HG02981 (cell line): ENCODE measurements at regions not wholly inside any gene's neighbourhood (a gene's known extent, or its start where the extent isn't known, plus 50 kb on each side); places are given as distances from the start of the nearest gene placed in this dataset.

ENCODE experiments used
- ATAC-seq: cut with Tn5 transposase; IDR thresholded peaks from one replicate; pipeline ENCODE4 v1.9.1; 2021; ENCODE audit warnings: mild to moderate bottlenecking, moderate library complexity; ENCODE audit not compliant: unreplicated experiment

GRCh38 chr2:9137379-9138150 is 69.0 kb upstream of the ASAP2 start:
- no peak for ATAC-seq

GRCh38 chr2:9135822-9136558 is 70.6 kb upstream of the ASAP2 start:
- no peak for ATAC-seq

GRCh38 chr2:9127316-9127715 is 79.3 kb upstream of the ASAP2 start:
- ATAC-seq = no peak

DNA sequence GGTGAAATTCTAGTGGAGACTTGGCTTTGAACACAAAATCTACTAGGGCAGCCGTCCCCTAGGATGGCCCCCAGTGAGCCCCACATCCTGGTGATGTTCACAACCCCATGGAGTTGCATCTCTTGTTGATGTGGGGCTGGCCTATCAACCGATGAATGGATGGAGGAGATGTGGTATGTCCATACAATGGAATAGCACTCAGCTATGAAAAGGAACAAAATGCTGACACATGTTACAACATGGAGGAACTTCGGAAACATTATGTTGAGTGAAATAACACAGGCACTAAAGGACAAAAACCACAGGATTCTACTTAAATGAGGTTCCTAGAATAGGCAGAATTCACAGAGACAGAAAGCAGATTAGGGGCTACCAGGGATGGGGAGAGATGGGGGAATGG is 80.1 kb upstream of the ASAP2 start:
- no peak for ATAC-seq

DNA sequence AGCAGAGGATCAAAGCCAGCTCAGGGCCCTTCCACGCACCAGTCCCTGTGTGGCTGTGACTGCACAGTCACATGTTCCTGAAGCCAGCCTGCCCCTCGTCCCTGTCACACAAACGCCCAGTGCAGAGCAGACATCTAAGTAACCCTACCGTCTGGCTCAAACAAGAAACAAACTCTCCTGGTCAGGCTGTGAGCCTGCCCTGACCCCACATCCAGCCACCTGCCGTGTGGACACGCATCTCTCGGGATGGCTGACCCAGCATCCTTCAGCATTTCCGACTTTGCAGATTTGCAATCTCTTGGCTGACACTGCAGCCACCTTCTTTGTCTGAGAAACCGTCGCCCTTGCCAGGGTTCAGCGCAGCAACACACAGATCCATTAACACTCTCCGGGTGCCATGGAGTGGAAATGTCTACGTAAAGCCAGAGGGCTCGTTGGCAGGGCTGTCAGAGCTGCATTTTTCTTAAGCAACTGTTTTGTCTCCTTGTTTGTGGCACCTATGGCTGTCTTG is 82.3 kb upstream of the ASAP2 start:
- no peak for ATAC-seq

- ATAC-seq = no peak
Observed at GRCh38 chr2:9123069-9123468, 83.5 kb upstream of the ASAP2 start.

DNA sequence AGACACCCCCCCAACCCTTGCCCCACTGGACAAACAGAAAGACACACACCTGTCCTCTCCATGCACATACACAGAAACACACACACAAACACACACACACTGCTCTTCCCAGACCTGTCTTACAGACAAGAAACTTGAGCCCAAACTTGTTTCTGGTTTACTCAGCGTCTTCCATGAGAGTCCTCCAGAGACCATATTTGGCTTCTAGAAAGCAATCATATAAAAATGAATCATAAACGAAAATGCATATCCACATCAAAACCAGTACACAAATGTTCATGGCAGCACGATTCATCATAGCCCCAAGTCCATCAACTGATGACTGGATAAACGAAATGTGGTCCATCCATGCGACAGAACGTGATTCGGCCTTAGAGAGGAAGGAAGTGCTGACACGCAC is 84.2 kb upstream of the ASAP2 start:
- ATAC-seq = no peak

DNA sequence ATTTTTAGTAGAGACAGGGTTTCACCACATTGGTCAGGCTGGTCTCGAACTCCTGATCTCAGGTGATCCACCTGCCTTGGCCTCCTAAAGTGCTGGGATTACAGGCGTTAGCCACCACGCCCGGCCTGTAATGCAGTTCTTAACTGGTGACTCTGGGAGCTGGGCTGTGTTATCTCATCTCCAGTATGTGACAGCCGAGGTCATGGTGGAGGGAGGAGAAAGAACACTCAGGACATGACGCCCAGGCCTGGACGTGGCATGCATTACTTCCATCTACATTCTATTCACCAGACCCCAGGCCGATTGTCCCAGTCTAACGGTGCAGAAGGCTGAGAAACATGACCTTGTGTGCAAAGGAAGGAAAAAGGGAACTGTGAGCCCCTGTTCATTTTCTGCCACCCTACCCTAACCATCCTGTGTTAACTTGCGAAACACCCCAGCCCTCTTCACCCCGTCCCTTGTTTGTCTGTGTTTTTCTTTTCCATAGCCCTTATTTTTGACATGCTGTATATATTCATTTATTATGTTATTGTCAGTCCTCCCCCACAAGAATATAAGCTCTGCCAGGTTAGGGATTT is 88.1 kb upstream of the ASAP2 start:
- no peak for ATAC-seq

DNA sequence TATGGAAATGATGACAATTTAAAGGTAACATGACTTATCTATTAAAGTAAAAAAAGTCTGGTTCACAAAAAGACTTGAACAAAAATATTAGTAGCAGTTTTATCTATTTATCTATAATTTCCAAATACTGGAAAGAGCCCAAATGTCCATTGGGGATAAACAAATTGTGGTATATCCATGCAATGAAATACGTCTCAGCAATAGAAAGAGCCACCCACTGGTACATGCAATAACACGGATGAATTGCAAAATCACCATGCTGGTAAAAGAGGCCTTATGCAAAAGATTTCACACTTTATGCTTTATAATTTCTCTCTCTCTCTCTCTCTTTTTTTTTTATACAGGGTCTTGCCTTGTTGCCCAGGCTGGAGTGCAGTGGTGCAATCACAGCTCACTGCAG is 91.4 kb upstream of the ASAP2 start:
- no peak for ATAC-seq

GRCh38 chr2:9114458-9114857 is 92.2 kb upstream of the ASAP2 start:
- ATAC-seq = no peak

GRCh38 chr2:9113916-9114315 is 92.7 kb upstream of the ASAP2 start:
- no peak for ATAC-seq

DNA sequence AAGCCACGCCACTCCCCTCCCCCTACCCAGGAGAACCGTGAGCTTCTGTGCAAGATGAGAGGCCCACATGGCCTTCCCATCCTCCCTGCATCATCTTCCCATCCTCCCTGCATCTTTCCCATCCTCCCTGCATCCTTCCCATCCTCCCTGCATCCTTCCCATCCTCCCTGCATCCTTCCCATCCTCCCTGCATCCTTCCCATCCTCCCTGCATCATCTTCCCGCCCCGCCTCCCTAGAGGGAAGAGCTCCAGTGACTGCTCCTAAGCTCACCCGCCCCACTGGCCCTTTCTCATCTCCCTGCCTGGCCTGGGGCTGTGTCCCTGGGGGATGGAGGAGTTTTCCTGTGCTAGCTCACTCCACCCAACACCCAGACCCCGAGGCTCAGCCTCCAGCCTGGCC is 93.3 kb upstream of the ASAP2 start:
- no peak for ATAC-seq

DNA sequence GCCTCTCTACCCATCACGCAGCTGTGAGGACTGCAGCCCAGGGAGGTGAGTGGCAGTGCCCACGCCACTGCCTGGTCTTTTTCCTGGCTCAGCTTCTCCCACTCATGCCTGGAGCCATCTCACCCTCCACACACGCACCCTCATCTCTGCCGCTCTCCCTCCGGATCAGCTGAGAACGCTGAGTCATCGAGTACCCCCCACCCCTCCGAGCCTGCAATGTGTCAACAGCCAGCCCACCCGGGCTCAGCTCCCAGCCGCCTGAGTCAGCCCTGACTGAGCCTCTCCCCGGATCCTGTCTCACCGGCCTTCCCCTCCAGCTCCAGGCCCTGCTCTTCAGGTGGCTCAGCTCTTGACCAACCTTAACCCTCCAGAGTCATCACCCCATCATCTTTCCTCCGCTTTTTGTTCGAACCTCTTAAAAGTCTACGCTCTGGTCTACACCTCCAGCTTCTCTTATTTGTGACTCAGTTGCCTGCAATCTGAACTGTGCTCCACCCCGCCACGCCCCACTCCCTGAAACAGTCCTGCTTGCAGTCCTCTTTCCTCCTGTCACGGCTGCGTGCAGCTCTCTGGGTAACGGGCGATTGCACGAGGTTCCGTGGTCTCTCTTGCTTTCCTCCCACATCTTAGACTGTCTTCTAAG is 94.4 kb upstream of the ASAP2 start:
- ATAC-seq = no peak

DNA sequence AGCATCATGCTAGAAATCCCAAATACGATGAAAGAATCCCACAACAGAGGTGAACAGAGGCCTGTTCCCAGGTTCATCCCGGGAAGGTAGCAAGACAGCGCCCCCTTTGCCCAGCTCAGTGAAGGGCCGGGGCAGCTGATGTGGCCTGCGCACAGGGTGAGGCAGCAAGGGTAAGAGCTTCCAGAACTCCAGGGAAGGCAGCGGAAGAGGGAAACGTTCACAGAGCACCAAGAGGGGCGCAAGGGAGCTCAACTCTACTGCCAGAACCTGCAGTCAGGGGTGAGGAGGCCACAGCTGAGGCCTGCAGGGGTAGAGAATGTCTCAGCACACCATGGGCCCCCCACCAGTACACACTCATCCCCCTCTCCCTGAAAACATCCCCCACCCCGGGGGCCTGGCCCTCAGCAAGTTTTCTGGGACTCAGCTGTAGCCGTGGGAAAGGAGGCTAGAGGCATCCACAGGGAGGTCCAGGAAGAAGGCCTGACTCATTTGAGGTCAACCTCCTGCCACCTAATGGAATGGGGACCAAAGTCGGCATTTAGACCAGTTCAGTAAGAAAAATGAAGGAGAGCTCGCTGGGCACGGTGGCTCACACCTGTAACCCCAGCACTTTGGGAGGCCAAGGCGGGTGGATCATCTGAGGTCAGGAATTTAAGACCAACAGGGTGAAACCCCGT is 95.6 kb upstream of the ASAP2 start:
- ATAC-seq = no peak

DNA sequence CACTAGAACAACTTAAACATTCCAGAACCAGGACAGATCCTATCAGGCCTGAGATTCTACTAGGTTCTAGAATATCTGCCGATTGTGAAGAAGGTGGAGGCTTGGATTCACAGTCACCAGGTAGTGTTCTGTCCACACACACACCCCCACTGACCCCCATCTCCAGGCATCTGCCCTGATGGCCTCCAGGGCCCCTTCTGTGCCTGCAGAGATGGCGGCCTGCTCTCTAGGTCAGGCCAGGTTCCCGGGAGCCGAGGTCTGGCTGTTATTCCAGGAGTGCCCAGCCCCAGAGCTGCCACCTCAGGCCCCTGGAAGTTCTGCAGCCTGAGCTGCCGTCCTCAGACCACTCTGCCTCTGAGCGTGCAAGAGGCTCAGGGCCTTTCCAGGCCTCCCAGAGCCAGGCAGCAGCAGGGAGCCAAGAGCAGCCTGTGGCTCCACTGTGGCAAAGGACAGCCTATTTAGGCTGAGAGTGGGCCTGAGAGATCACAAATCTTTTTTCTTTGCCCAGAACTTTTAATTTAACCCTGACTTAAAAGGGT is 96.2 kb upstream of the ASAP2 start:
- no peak for ATAC-seq

- ATAC-seq = no peak
Observed at GRCh38 chr2:9109871-9110270, 96.7 kb upstream of the ASAP2 start.

GRCh38 chr2:9108210-9108967 is 98.2 kb upstream of the ASAP2 start:
- ATAC-seq = no peak

DNA sequence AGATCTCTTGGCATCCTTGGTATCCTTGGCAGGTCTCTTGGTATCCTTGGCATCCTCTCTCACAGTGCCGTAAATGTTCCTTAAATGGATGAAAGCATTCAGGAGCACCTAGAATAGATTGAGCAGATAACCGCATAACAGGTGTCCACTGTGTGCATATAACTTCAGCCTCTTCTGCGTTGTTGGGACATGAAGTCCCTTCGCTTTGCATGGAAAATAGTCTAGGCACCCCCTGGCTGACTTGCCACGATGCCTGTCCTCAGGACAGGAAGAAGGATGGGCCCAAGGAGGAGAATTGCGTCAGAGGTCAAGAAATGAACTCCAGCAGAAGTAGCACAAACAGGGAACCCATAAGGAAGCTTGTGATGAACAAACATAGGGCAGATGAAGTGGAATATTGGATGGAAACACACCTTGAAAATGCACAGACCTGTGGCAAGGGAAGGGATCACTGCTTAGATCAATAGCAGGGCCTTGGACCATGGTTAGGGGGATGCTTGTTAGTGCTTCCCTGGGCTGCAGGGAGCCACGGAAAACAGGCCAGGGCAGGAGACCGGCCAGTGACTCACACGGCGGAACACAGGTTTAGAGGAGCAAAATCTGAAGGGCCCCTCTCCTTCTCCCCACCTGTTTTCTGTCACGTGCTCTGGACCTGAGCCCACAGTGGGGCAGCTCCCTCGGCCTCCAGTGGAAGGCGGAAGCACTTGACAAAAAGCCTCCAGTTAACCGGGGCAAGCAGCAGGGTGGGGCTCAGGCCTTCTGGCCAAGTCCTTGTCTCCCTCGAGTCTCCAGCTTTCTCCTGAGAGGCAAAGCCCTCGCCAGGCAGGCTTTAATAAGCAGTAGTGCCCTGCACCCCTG is 99.2 kb upstream of the ASAP2 start:
- ATAC-seq = no peak
